ENCODE measurements at regions not wholly inside any gene's neighbourhood (a gene's known extent, or its start where the extent isn't known, plus 50 kb on each side); places are given as distances from the start of the nearest gene placed in this dataset.
"Not testable (repeated sequence)": the region's sequence is repeated elsewhere in the genome, so short reads cannot be mapped to it uniquely, and the experiment has no call there.

DNA sequence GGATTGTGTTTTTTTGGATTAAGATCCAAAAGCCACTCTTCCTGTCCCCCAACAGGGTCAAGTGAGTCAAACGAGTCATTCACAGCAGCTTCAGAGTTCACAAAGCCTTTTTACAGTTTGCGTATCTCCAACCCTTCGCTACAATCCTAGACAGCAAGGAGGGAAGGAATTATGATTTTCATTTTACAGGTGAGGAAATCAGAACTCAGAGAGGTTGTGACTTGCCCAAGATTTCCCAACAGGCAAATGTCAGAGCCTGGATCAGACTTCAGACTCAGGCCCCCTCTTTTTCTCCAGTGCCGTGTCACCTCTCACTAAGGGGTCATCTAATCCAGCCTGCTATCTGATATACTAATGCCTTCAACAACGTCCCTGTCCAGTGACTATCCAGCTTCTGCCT is 72.1 kb upstream of the XPA start:
- Histone ChIP-seq H3K9me3 (ENCODE audit: control insufficient read depth, low read length) (no peaks in the 10 kb centered on the region), H3K27ac (ENCODE audit: low read depth in 1 of 2, low read length in 2 of 2) (no peak overlapping the region), H3K4me1 (ENCODE audit: control insufficient read depth in 1 of 2, insufficient read depth in 2 of 2, low read length in 2 of 2) (no peaks in the 10 kb centered on the region), H3K4me3 (ENCODE audit: low read length in 2 of 2) (no peak overlapping the region), H3K27me3 (ENCODE audit: control insufficient read depth in 1 of 2, insufficient read depth in 2 of 2, low read length in 1 of 2) (no peaks in the 10 kb centered on the region), H3K36me3 (ENCODE audit: control insufficient read depth in 1 of 2, insufficient read depth in 2 of 2, low read length in 1 of 2) (no peaks in the 10 kb centered on the region)
- WGBS, 2 donors, result 66 to 69% methylated on average over 5 of the region's 5 CpGs
- ATAC-seq (ENCODE audit: low FRiP score) (no peak), DNase-seq (no peak)
- intact Hi-C loops (cut with DNase I), result no loop called here

- Histone ChIP-seq H3K36me3 (ENCODE audit: control insufficient read depth in 1 of 2, insufficient read depth in 2 of 2, low read length in 1 of 2) (no peaks in the 10 kb centered on the region), H3K27me3 (ENCODE audit: control insufficient read depth in 1 of 2, insufficient read depth in 2 of 2, low read length in 1 of 2) (no peaks in the 10 kb centered on the region), H3K4me3 (ENCODE audit: low read length in 2 of 2) (no peak overlapping the region), H3K4me1 (ENCODE audit: control insufficient read depth in 1 of 2, insufficient read depth in 2 of 2, low read length in 2 of 2) (no peaks in the 10 kb centered on the region), H3K9me3 (ENCODE audit: control insufficient read depth, low read length) (no peaks in the 10 kb centered on the region), H3K27ac (ENCODE audit: low read depth in 1 of 2, low read length in 2 of 2) (no peak overlapping the region)
- intact Hi-C loops (cut with DNase I), result no loop called here
- DNase-seq, result no peak
- 71 to 87% methylated on average over 1 of the region's 1 CpG for WGBS, 2 donors
- no peak for ATAC-seq (ENCODE audit: low FRiP score)
Measured at GRCh38 chr9:97770808-97771372, 73.8 kb upstream of the XPA start.

DNA sequence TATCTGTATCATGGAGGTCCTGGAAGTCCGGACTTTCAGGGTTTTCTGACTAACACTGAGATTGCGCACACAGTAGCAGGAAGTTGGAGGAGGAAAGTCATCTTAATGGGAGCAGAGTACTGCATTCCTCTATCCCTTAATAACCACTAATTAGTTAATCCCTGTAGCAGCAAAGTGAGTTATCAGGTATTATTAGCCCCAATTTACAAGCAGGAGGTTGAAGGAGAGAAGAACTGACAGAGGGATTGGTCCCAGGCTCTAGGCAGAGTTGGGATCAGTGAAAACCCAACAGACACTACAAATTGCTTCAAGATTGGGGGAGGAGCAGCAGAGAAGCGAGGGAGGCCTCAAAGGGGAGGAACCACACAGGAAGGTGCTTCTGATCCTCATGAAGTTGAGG is 74.5 kb upstream of the XPA start:
- no peaks in the 10 kb centered on the region for H3K27me3 ChIP-seq (ENCODE audit: control insufficient read depth in 1 of 2, insufficient read depth in 2 of 2, low read length in 1 of 2)
- H3K27ac ChIP-seq (ENCODE audit: low read depth in 1 of 2, low read length in 2 of 2), result no peak overlapping the region
- intact Hi-C loops (cut with DNase I), result no loop called here
- no peak for DNase-seq
- no peaks in the 10 kb centered on the region for H3K9me3 ChIP-seq (ENCODE audit: control insufficient read depth, low read length)
- no peaks in the 10 kb centered on the region for H3K36me3 ChIP-seq (ENCODE audit: control insufficient read depth in 1 of 2, insufficient read depth in 2 of 2, low read length in 1 of 2)
- H3K4me1 ChIP-seq (ENCODE audit: control insufficient read depth in 1 of 2, insufficient read depth in 2 of 2, low read length in 2 of 2), result no peaks in the 10 kb centered on the region
- ATAC-seq (ENCODE audit: low FRiP score), result no peak
- H3K4me3 ChIP-seq (ENCODE audit: low read length in 2 of 2), result no peak overlapping the region
- 89 to 95% methylated on average over 3 of the region's 3 CpGs for WGBS, 2 donors

DNA sequence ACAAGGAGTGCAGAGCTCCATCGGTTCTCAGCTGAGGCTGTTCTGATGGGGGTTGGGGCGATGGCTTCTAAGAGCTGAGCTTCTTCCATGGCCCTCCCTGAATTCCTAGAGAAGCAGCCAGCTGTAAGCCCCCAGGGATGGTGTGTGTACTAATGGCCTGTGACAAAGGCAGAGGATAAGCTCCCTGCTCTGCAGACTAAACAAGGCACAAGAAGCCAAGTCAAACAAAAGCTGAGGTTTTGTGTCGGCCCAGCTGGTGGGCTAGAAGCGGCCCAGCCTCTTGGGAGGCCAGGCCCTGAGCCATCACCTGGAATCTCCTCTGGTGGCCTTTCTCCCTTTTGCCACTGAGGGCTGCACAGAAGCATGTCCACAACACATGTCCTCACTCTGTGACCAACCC is 75.0 kb upstream of the XPA start:
- H3K27me3 ChIP-seq (ENCODE audit: control insufficient read depth in 1 of 2, insufficient read depth in 2 of 2, low read length in 1 of 2), result no peaks in the 10 kb centered on the region
- DNase-seq, result no peak
- no peaks in the 10 kb centered on the region for H3K9me3 ChIP-seq (ENCODE audit: control insufficient read depth, low read length)
- no peak for ATAC-seq (ENCODE audit: low FRiP score)
- WGBS, 2 donors, result 58 to 66% methylated on average over 4 of the region's 4 CpGs
- no peak overlapping the region for H3K4me3 ChIP-seq (ENCODE audit: low read length in 2 of 2)
- intact Hi-C loops (cut with DNase I), result no loop called here
- no peak overlapping the region for H3K27ac ChIP-seq (ENCODE audit: low read depth in 1 of 2, low read length in 2 of 2)
- H3K36me3 ChIP-seq (ENCODE audit: control insufficient read depth in 1 of 2, insufficient read depth in 2 of 2, low read length in 1 of 2), result no peaks in the 10 kb centered on the region
- H3K4me1 ChIP-seq (ENCODE audit: control insufficient read depth in 1 of 2, insufficient read depth in 2 of 2, low read length in 2 of 2), result no peaks in the 10 kb centered on the region

DNA sequence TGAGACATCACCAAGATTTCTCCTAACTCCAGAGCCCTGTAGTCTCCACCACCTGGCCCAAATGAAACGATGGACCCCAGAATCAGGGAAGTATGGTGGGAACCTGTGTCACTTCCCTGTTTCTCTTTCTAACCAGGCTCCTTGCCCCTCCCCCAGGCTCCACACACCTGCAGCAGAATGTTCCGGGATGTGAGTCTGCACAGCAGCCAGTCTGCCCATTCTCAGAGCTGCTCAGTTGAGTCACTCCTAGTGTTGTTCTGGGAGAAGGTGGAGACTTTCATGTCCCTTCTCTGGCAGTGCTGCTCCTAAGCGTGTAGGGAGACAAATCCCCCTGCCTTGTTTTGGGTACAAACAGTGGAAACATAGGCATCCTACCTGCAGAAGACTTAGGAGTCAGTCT is 76.0 kb upstream of the XPA start:
- WGBS, 2 donors, result 67 to 75% methylated on average over 3 of the region's 3 CpGs
- ATAC-seq (ENCODE audit: low FRiP score) (no peak), DNase-seq (no peak)
- H3K27ac ChIP-seq (ENCODE audit: low read depth in 1 of 2, low read length in 2 of 2), result no peak overlapping the region
- H3K4me3 ChIP-seq (ENCODE audit: low read length in 2 of 2), result no peak overlapping the region
- no peaks in the 10 kb centered on the region for H3K4me1 ChIP-seq (ENCODE audit: control insufficient read depth in 1 of 2, insufficient read depth in 2 of 2, low read length in 2 of 2)
- no peaks in the 10 kb centered on the region for H3K27me3 ChIP-seq (ENCODE audit: control insufficient read depth in 1 of 2, insufficient read depth in 2 of 2, low read length in 1 of 2)
- no peaks in the 10 kb centered on the region for H3K36me3 ChIP-seq (ENCODE audit: control insufficient read depth in 1 of 2, insufficient read depth in 2 of 2, low read length in 1 of 2)
- intact Hi-C loops (cut with DNase I), result no loop called here
- no peaks in the 10 kb centered on the region for H3K9me3 ChIP-seq (ENCODE audit: control insufficient read depth, low read length)

DNA sequence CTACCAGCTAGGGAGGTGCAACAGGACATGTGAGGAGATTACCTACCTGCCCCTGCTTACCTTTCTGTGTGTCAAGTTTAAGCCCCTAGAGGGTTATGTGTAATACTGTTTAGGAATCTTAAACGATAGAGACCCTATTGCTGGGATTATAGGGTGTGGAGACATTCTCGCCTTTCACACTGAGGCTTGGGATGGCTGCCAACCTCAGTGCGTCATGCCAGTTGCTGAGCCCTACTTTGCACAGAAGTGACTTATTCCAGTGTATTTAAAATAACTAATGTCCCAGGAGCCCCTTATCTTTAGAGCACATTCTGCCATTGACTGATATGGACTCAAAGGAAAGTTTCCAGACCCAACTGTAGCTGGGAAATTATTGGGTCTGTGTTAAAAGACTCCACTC is 76.6 kb upstream of the XPA start:
- ATAC-seq (ENCODE audit: low FRiP score) (no peak), DNase-seq (peak; percentile 53 to 80)
- Histone ChIP-seq H3K4me1 (ENCODE audit: control insufficient read depth in 1 of 2, insufficient read depth in 2 of 2, low read length in 2 of 2) (no peaks in the 10 kb centered on the region), H3K4me3 (ENCODE audit: low read length in 2 of 2) (no peak overlapping the region), H3K36me3 (ENCODE audit: control insufficient read depth in 1 of 2, insufficient read depth in 2 of 2, low read length in 1 of 2) (no peaks in the 10 kb centered on the region), H3K9me3 (ENCODE audit: control insufficient read depth, low read length) (peaks cover 2% of the 10 kb centered on the region), H3K27ac (ENCODE audit: low read depth in 1 of 2, low read length in 2 of 2) (no peak overlapping the region), H3K27me3 (ENCODE audit: control insufficient read depth in 1 of 2, insufficient read depth in 2 of 2, low read length in 1 of 2) (no peaks in the 10 kb centered on the region)
- WGBS, 2 donors, result 3 to 7% methylated on average over 3 of the region's 3 CpGs
- intact Hi-C loops (cut with DNase I), result no loop called here

DNA sequence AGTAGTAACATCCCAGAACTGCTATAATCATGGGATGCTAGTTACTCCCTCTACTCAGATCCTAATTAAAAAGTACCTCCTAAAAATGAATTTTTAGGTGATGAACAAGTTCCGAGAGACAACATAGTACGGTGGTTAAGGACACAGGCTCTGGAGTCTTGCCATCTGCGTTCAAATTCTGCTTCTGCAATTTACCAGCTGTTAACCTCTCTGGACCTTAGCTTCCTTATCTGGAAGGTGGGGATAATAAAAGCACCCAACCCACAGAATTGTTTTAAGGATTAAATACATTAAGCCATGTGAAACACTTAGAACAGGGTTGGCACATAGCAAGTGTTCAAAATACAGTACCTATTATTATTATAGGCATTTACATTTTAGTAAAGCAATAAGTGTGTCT is 77.5 kb upstream of the XPA start:
- Histone ChIP-seq H3K27me3 (ENCODE audit: control insufficient read depth in 1 of 2, insufficient read depth in 2 of 2, low read length in 1 of 2) (no peaks in the 10 kb centered on the region), H3K4me1 (ENCODE audit: control insufficient read depth in 1 of 2, insufficient read depth in 2 of 2, low read length in 2 of 2) (no peaks in the 10 kb centered on the region)

DNA sequence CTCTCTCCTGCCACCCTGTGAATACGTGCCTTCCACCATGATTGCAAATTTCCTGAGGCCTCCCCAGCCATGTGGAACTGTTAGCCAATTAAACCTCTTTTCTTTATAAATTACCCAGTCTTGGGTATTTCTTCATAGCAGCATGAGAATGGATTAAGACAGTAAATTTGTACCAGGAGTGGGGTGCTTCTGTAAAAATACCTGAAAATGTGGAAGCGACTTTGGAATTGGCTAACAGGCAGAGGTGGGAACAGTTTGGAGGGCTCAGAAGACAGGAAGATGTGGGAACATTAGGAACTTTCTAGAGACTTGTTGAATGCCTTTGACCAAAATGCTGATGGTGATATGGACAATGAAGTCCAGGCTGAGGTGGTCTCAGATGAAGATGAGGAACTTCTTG is 74.3 kb upstream of the FOXE1 start:
- H3K4me1 ChIP-seq (ENCODE audit: control insufficient read depth in 1 of 2, insufficient read depth in 2 of 2, low read length in 2 of 2); intact Hi-C loops (cut with DNase I); H3K9me3 ChIP-seq (ENCODE audit: control insufficient read depth, low read length); H3K4me3 ChIP-seq (ENCODE audit: low read length in 2 of 2); H3K27ac ChIP-seq (ENCODE audit: low read depth in 1 of 2, low read length in 2 of 2); H3K27me3 ChIP-seq (ENCODE audit: control insufficient read depth in 1 of 2, insufficient read depth in 2 of 2, low read length in 1 of 2); ATAC-seq (ENCODE audit: low FRiP score); DNase-seq; H3K36me3 ChIP-seq (ENCODE audit: control insufficient read depth in 1 of 2, insufficient read depth in 2 of 2, low read length in 1 of 2): not testable (repeated sequence)
- 90 to 91% methylated on average over 2 of the region's 2 CpGs for WGBS, 2 donors

More for the DNA sequence above, 77.5 kb upstream of the XPA start:
- ATAC-seq (ENCODE audit: low FRiP score) (no peak), DNase-seq (no peak)
- H3K4me3 ChIP-seq (ENCODE audit: low read length in 2 of 2), result no peak overlapping the region
- intact Hi-C loops (cut with DNase I), result no loop called here
- peaks cover 2% of the 10 kb centered on the region for H3K9me3 ChIP-seq (ENCODE audit: control insufficient read depth, low read length)
- no peaks in the 10 kb centered on the region for H3K36me3 ChIP-seq (ENCODE audit: control insufficient read depth in 1 of 2, insufficient read depth in 2 of 2, low read length in 1 of 2)
- no peak overlapping the region for H3K27ac ChIP-seq (ENCODE audit: low read depth in 1 of 2, low read length in 2 of 2)
- 44 to 48% methylated on average over 3 of the region's 3 CpGs for WGBS, 2 donors

GRCh38 chr9:97779608-97780007 is 73.4 kb upstream of the FOXE1 start:
- H3K27ac ChIP-seq (ENCODE audit: low read depth in 1 of 2, low read length in 2 of 2), result no peak overlapping the region
- H3K9me3 ChIP-seq (ENCODE audit: control insufficient read depth, low read length), result peaks cover 2% of the 10 kb centered on the region
- H3K4me1 ChIP-seq (ENCODE audit: control insufficient read depth in 1 of 2, insufficient read depth in 2 of 2, low read length in 2 of 2), result no peaks in the 10 kb centered on the region
- no peaks in the 10 kb centered on the region for H3K36me3 ChIP-seq (ENCODE audit: control insufficient read depth in 1 of 2, insufficient read depth in 2 of 2, low read length in 1 of 2)
- intact Hi-C loops (cut with DNase I), result no loop called here
- ATAC-seq (ENCODE audit: low FRiP score) (no peak), DNase-seq (no peak)
- whole genome bisulfite sequencing, 2 donors, result 92 to 95% methylated on average over 2 of the region's 2 CpGs
- peaks cover 0 to 2% of the 10 kb centered on the region in 2 donors for H3K27me3 ChIP-seq (ENCODE audit: control insufficient read depth in 1 of 2, insufficient read depth in 2 of 2, low read length in 1 of 2)
- no peak overlapping the region for H3K4me3 ChIP-seq (ENCODE audit: low read length in 2 of 2)

All from aorta (tissue), 5 donors.